ENCODE measurements at regions not wholly inside any gene's neighbourhood (a gene's known extent, or its start where the extent isn't known, plus 50 kb on each side); places are given as distances from the start of the nearest gene placed in this dataset.
A peak's percentile ranks its signal among the peaks of the same experiment; 100 is the strongest.
"Not testable (repeated sequence)": the region's sequence is repeated elsewhere in the genome, so short reads cannot be mapped to it uniquely, and the experiment has no call there.

DNA sequence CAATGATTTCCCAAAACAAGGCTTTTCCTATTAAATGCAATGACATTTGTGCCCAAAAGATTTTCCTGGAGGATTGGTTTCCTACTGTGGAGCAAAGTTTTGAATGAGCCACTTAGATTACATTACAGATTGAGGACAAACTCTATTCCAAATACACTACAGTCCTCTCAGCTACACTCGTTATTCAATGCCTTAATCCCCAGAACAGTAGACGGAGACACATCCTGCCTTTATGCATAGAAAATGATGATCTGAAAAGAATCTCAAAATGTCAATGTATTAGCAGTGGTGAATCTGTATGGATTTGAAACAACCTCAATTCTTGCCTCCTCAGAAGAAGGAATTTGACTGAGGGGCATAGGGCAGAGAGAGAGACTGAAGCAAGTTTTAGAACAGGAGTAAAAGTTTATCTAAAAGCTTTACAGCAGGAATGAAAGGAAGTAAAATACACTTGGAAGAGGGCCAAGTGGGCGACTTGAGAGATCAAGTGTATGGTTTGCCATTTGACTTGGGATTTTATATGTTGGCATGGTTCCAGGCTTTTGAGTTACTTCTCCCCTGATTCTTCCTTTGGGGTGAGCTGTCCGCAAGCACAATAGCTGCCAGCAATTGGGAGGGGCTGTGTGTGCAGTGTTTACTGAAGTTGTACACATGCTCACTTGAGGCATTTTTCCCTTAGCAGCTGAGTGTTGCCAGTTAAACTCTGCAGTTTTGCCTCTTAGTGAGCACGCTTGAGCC is 891.9 kb upstream of the MBL2 start:
- no peak for DNase-seq (ENCODE audit: low spot score)

DNA sequence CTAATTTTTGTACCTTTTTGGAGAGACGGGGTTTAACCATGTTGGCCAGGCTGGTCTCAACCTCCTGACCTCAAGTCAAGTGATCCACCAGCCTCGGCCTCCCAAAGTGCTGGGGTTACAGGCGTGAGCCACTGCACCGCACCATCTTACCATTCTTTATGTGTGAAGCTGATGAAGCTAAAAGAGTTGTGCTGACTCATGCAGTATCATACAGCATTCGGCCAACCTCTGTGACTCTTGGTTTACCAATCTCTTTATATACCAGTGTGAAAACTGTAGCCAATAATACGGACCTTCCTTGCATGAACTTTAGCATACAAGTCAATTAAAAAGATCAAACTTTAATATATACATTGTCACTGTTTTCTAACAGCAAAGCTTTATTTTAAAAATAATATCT is 878.2 kb upstream of the MBL2 start:
- DNase-seq (ENCODE audit: low spot score) = no peak

DNA sequence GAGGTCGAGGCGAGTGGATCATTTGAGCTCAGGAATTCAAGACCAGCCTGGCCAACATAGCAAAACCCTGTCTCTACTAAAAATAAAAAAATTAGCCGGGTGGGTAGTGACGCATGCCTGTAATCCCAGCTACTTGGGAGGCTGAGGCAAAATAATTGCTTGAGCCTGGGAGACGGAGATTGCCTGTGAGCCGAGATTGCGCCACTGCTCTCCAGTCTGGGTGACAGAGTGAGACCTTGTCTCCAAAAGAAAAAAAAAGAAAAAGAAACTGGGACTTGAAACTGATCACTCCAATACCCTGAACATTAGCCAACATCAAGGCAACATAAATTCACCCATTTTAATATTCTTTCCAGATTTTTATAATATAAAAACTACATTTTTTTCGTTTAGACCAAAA is 874.6 kb upstream of the MBL2 start:
- DNase-seq (ENCODE audit: low spot score) = not testable (repeated sequence)

DNA sequence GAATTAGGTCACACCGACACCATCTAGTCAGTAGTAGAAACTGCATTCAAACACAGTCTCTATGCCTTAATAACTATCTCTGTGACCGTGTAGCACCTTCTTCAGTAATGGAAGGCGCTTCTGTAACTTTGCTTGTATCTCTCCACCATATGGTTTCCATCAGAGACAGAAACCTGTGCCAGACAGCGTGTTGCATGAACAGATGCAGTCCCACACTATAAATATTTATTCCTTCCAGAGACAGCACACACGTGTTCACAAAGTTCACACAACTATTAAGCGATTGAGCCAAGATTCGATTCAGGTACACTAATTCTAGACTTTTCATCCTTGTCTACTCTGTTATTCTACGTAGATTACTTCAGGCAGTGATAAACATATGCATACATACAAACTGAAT is 873.9 kb upstream of the MBL2 start:
- peak; percentile 13 for DNase-seq (ENCODE audit: low spot score)

DNA sequence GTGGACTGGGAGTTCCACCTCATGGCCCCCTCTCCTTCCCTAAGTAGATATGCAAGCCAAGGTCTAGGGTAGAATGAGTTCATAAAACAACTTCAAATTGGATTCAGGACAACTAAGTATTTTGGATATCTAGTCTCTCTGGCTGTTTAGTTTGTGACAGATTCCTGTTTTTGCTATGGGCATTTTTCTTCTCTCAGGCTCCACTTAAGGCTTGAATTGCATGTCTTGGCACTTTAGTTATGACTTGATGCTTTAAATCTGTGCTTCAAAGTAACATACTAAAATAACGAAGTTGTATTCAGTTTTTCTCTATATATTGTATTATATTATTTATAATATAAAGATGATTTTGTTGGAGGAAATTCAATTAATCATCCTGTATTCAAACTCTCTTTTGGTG is 873.4 kb upstream of the MBL2 start:
- no peak for DNase-seq (ENCODE audit: low spot score)

DNA sequence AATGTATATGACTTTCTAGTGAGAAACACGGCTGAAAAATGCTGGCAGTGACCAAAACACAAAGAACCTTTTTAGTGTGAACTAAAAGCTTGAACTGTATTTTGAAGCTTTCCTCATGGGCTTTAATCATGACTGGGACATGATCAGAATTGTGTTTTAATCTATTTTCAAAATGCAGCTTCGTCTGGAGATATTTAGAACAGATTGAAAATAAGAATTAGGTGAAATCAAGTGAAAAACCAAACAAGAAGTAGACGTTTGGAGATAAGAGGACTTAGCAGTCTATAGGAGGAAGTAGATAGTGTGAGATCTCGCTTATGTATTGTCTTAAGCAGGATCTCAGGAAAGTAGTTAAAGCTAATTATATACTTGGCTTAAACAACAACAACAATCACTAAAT is 865.4 kb upstream of the MBL2 start:
- DNase-seq (ENCODE audit: low spot score) = no peak

DNA sequence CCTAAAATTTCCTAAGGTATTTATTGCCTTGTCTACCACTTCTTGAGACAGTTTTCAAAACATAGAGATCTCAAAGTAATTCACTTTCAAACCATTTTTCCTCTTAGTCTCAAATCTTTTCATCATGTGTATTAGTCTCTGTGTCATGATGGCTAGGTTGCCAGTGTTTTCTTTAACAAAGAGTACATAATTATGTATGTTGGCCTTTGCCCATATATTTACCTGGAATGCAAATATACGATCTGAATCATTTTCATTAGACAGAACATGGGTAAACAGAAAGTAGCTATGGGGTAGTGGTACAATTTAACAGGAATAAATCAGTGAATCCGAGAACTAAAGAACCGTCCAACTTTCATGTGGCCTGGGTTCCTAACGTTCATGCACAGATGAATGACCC is 852.1 kb upstream of the MBL2 start:
- no peak for DNase-seq (ENCODE audit: low spot score)

DNA sequence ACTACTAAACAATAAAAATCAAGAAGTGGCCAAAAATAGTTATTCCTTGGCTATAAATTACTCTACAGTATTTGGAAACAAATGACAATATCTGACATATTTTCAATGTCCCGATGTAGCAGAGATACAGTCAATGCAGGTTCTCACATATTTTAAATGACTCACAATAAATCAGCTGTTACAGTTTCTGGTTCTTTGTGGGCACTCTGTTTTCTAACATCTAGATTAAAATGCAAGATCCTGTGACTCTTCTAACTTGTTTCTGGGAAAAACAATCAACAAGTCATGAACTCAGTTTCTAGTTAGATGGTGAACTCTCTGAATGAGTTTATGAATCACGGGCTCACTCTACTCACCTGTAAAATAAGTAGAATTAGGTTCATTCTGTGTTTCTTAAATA is 849.6 kb upstream of the MBL2 start:
- no peak for DNase-seq (ENCODE audit: low spot score)

DNA sequence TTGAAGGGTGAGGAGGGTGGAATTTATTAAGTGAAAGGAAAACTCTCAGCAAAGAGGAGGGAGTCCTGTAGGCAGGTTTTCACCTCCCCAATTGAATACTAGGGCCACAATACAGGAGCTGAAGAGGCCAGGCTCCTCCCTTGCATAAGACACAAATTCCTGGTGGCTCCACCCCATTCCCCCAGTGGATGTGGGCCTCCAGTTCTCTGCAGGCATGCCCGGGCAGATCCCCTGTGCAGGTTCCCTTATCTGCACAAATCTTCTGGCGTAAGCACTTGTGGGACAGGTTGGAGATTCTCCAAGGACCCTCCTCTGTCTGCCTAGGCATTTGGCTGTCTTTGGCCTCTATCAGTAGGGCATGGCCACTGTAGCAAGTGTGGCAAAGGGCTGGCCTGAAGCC is 847.1 kb upstream of the MBL2 start:
- DNase-seq (ENCODE audit: low spot score) = no peak

DNA sequence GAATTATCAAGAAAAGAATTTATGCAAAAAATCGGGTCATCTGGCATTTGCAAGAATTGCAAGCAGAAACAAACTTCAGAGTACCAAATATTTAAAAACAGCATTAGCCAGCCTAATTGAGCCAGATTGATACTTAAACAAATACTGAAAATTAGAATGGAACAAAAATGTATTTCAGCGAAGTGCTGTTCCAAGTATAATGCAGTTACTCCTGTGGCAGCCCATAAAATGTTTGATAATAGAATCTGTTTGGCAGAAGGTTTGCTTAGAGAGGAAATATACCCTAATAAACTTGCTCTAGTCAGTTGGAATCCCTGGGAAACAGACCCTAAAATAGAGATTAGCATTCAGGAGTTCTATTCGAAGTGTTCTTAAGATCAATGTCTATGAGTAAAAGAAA is 835.1 kb upstream of the MBL2 start:
- no peak for DNase-seq (ENCODE audit: low spot score)

DNA sequence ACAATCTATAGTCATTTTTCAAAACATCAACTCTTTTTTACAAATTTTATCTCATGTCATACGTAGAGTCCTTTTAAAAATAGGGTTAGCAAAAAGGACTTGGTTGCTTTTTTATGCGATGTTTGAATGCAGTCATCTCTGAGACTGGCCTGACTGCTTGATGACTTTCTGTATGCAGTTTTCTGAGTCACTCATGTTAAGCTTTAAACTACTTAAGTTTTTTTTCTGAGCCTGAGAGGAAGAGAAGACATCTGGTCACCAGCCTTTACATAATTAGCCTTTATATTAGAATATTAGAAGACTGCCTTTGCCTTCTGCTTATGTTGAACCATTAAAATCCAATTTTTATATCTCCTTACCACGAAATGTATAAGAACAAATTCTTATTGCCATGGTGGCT is 834.4 kb upstream of the MBL2 start:
- no peak for DNase-seq (ENCODE audit: low spot score)

DNA sequence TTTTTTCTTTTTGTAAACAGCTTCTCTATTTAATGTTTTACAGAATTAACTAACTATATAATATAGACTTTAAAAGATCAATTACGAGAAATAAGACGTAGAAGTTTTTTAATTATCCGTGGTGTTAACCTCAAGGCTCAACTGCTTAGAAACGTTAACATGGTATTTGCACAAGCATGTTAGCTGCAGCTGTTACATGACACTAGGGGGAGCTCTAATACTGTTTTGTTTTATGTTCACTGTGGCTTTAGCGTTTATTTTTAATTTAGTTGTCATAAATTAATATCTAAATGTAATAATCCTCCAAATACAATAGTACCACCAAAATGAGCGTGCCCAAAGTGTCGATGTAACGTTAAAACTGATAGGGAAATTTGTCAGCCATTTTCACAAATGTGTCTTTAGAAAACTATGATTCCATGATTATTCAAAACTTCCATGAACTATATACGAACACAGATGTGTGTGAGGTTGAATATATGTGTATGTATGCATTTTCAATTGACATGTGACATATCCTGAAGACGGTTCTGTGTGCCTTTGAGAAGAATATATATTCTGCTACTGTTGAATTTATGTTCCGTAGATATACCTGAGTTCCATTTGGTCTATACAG is 828.8 kb upstream of the MBL2 start:
- peak; percentile 56 for DNase-seq (ENCODE audit: low spot score)

DNA sequence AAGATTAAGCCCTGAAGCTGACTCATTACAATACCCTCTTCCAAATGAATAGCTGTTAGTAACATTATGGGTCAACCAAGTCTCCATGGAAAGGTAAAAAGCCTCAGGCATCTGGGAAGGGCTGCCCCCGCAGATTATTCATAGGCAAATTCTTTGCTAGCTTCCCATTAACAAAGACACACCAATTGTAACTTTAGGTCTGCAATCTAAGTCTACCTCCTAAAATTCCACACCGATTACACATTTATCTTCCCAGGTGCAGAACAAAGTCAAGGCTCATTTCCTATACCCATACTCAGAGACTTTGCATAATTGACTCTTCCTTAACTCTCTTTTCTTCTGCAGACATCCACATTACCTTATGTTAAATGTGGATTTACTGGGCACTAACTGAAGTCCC is 826.3 kb upstream of the MBL2 start:
- no peak for DNase-seq (ENCODE audit: low spot score)

DNA sequence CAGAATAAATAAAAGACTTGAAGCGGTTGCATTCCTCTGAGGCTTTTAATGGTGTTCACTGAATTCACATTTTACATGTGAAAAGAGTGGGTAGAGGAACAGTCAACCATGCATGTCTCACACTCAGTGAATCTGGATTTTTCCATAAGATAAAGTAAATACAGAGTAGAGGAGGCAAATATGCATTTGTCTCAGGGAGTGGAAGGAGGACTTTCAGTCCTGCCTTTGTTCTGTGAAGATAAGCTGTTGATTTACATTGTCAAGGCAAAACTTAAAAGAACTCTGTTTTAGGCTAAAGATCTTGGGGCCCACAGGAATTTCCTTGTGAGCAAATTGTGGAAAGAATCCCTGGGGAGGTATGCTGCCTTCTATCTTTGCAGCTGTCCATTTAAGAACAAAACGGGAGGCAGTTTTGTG is 825.3 kb upstream of the MBL2 start:
- no peak for DNase-seq (ENCODE audit: low spot score)

DNA sequence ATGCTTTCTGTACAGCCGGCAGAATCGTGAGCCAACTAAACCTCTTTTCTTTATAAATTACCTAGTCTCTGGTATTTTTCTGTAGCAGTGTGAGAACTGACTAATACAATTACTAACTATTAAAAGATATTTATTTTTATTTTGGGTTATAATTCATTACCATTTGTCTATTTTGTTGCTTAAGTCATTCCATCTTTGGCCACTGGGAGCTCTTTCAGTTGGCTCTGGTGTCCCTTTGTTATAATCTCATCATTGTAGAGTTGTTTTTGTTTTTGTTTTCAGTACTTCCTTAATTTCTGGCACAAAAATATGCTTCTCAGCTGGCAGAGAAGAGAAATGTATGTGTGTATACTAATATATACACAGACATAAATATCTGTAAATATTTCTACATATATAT is 807.9 kb upstream of the MBL2 start:
- DNase-seq (ENCODE audit: low spot score) = no peak

DNA sequence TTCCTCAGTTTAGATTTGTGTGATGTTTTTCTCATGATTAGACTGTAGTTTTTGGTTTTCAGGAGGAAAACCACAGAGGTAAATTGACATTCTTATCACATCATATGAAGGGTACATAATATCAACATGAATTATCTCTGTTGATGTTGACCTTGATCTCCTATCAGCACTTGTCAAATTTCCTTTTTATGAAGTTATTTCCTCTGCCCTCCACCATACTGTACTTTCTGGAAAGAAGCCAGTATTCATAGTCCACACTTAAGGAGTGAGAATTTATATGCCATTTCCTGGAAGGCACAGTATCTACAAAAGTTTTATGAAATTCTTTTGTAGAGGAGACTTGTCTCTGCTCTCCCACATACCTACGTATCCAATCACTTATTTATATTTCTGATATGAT is 807.2 kb upstream of the MBL2 start:
- DNase-seq (ENCODE audit: low spot score) = no peak

DNA sequence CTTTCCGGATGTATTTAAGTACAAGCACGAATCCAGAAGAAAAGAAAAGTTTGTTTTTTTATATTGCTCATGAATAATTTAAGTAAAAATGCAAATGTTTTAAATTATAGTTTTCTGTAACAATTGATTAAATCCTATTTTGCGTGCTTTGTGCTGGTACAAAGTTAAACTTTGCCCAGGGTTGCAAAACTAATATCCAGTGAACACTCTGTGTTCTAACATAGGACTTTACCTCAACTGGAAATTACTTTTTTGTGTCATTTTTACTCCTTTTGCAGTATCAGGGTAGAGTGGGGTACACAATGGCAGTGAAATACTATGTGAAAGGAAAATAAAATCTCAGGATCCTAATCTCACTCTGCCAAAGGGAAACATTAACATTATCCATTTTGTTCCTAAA is 801.4 kb upstream of the MBL2 start:
- no peak for DNase-seq (ENCODE audit: low spot score)

DNA sequence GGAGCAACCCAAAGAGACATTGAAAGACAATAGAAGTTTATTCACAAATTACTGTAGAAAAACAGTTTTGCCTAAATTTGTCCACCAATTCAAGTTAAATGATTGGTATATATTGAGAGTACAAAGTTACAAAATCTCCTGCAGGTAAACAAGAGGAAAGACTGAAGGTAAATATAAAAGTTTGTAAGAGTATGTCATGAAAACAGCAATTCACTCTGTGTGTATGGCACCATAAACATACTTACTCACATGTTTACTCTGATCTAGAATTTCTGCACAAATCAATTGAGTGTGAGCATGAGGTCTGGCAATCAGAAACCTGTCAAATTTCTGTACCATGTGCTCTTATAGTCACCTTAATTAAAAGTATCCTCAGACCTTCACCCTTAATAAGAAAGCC is 800.9 kb upstream of the MBL2 start:
- DNase-seq (ENCODE audit: low spot score) = no peak

DNA sequence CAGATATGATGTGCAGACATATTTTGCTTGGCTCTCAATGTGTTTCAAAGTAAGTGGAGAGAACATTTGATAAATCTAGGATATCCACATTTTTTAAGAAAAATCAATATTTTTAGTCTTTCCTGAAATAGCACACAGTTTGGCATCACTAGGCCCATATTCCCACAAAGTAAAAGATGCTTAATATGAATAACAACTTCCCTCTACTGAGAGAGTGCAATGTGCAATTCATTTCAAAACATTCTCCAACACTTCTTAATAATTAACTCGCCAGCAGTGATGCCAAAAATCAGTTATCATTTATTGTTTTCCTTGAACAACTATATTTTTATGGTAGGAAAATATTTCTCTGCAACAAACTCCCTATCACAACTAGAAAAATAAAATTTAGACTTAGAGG is 800.2 kb upstream of the MBL2 start:
- DNase-seq (ENCODE audit: low spot score) = no peak

DNA sequence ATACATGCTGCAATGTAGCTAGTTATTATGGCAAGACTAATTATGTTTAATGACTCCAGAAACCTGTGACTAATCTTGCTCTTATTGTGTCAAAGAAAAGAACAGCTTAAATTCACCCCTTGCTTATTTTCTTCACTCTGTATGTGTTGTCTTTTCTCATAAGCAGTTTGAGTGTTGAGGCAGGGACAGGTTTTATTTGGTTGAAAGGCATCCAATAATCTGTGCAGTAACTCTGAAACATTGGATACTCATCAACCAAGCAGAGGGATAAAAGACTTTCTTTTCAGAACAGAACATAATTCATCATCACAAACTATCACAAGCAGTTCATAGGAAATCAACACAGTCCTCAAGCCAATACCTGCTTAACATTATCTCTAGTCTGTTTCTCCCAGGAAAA is 797.6 kb upstream of the MBL2 start:
- no peak for DNase-seq (ENCODE audit: low spot score)

DNA sequence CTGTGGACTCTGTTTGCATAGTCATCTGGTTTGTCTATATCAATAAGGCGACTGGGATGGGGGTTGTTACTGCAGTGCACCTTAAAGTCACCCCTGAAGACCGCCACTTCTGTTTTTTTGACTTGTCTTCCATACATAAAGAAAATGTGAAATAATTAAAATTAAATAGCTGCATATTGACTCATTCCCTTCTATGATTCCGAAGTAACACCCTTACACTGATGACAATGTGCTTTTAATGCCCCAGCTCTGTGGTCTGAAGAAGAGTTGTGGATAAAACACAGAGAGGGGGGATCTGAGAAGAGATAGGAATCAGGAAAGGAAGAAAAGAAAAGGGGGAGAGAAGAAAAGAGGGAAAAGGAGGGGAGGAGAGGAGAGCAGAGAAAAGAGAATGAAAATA is 796.9 kb upstream of the MBL2 start:
- DNase-seq (ENCODE audit: low spot score) = no peak

DNA sequence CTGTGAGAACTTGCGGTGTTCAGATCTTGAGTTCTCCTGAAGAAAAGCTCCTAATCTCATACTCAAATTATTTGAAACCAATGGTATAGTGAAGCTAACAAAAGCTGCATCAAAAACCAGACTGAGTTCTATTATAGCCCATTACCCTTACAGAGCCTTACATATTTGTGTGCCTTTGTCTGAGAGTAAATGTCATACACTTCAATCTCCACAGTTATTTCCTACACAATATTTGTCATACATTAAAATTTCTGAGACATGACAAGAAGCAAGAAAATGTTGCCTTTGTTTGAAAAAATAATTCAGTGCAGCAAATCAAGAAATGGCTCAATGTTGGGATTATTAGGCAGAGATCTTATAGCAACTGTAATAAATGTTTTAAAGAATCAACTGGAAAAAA is 776.1 kb upstream of the MBL2 start:
- no peak for DNase-seq (ENCODE audit: low spot score)

DNA sequence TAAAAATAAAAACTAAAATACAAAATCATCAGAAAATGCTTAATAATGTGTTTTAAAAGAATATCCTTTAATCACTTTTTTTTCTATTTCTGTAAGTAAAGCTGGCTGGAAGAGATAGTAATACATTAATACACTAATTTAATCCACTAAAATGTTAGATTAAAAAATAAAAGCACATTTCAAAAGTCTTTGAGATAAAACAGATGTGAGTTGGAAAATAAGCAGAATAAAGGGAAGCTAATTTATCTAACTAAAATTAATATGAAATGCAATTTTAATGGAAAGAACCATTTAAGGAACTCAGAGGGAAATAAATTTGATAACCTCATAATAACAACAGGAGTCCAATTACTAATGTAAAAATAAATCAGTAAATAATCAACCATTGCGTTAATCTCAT is 774.8 kb upstream of the MBL2 start:
- no peak for DNase-seq (ENCODE audit: low spot score)

DNA sequence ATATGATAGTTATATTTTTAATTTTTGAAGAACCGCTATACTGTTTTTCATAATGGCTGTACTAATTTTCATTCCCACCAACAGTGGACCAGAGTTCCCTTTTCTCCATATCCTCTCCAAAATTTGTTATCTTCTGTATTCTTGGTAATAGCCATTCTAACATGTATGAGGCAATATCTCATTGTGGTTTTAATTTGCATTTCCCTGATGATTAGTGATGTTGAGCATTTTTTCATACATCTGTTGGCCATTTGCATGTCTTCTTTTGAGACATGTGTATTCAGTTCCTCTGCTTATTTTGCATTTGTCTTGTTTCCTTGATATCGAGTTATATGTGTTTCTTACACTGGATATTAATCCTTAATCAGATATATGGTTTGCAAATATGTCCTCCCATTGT is 770.8 kb upstream of the MBL2 start:
- DNase-seq (ENCODE audit: low spot score) = no peak

Measured in SK-N-DZ (cell line).